ENCODE measurements at regions not wholly inside any gene's neighbourhood (a gene's known extent, or its start where the extent isn't known, plus 50 kb on each side); places are given as distances from the start of the nearest gene placed in this dataset.
"Not testable (repeated sequence)": the region's sequence is repeated elsewhere in the genome, so short reads cannot be mapped to it uniquely, and the experiment has no call there.

DNA sequence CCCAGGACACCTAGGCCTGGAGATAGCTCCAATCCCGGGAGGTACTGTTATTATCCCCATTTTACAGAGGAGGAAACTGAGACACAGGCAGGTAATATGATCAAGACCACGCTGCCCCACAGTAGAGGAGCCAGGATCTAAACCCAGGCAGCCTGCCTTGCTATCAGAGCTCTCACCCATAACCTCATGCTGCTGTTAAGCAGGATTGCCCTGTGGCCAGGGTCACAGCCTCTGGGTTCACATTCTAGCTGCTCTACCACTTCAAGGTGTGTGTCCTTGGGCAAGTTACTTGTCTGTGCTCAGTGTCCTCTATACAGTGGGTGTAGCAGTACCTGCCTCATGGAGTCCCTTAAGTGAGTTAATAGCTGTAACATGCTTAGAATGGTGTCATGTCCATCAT, 1015.3 kb downstream of the KCNJ18 start:
- Mint-ChIP-seq H3K36me3 (ENCODE audit: low read depth) (no peaks in the 10 kb centered on the region), H3K4me1 (ENCODE audit: low read depth) (no peaks in the 10 kb centered on the region), H3K4me3 (no peak overlapping the region), H3K27ac (no peak overlapping the region), H3K9me3 (peaks cover 19% of the 10 kb centered on the region), H3K27me3 (ENCODE audit: insufficient read depth) (no peaks in the 10 kb centered on the region; the same call in 1 of the 2 replicates)
- no peak for DNase-seq
- TF ChIP-seq, protein P1, sequence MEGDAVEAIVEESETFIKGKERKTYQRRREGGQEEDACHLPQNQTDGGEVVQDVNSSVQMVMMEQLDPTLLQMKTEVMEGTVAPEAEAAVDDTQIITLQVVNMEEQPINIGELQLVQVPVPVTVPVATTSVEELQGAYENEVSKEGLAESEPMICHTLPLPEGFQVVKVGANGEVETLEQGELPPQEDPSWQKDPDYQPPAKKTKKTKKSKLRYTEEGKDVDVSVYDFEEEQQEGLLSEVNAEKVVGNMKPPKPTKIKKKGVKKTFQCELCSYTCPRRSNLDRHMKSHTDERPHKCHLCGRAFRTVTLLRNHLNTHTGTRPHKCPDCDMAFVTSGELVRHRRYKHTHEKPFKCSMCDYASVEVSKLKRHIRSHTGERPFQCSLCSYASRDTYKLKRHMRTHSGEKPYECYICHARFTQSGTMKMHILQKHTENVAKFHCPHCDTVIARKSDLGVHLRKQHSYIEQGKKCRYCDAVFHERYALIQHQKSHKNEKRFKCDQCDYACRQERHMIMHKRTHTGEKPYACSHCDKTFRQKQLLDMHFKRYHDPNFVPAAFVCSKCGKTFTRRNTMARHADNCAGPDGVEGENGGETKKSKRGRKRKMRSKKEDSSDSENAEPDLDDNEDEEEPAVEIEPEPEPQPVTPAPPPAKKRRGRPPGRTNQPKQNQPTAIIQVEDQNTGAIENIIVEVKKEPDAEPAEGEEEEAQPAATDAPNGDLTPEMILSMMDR (IDR thresholded peaks at IDR 0.05) = no peak

DNA sequence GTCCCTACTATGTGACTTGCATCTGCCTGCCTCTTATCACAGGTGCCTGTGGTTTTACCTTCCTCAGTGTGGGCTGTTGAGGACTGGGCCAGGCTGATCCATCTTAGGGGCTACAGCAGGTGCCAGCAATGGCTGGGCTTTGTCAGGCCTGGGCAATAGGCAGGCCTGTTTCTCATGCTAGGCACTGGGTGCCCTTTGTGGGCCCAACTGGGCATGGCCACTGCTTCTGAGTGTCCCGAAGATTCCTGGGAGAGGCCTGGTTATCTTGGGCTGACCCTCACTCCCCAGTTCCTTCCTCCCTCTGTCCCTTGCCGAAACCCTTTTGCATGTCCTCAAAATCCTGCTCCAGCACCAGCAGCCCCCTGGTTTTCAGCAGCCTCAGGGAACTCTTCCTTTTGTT, 1024.9 kb downstream of the KCNJ18 start:
- no peak for DNase-seq
- Mint-ChIP-seq H3K27ac (no peak overlapping the region), H3K27me3 (ENCODE audit: insufficient read depth) (no peaks in the 10 kb centered on the region), H3K4me3 (no peak overlapping the region), H3K9me3 (peaks cover 46% of the 10 kb centered on the region), H3K36me3 (ENCODE audit: low read depth) (peaks cover 6% of the 10 kb centered on the region), H3K4me1 (ENCODE audit: low read depth) (no peaks in the 10 kb centered on the region)
- TF ChIP-seq, protein P1 (IDR thresholded peaks at IDR 0.05) = no peak

DNA sequence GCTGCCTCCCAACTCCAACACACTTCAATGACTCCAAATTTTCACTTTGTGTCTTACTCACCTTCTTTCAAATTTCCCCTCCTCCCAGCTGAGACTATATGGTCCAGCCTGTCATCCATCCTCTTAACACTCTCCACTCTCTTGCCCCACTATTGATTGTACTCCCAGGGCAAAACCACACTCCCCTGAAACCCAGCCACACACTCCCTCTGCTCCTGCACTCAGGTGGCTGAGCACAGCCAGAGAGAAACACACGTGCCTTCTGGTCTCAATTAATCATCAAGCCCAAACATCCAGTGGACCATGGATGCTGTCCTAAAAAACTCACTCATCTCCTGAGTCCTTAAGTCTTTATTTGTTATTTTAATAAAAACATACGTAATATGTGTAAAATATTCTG, 1026.4 kb downstream of the KCNJ18 start:
- Mint-ChIP-seq H3K9me3 (peaks cover 51% of the 10 kb centered on the region), H3K4me1 (ENCODE audit: low read depth) (no peaks in the 10 kb centered on the region), H3K36me3 (ENCODE audit: low read depth) (peaks cover 6% of the 10 kb centered on the region), H3K4me3 (no peak overlapping the region), H3K27ac (no peak overlapping the region), H3K27me3 (ENCODE audit: insufficient read depth) (no peaks in the 10 kb centered on the region)
- TF ChIP-seq, protein P1 (IDR thresholded peaks at IDR 0.05) = no peak
- no peak for DNase-seq

DNA sequence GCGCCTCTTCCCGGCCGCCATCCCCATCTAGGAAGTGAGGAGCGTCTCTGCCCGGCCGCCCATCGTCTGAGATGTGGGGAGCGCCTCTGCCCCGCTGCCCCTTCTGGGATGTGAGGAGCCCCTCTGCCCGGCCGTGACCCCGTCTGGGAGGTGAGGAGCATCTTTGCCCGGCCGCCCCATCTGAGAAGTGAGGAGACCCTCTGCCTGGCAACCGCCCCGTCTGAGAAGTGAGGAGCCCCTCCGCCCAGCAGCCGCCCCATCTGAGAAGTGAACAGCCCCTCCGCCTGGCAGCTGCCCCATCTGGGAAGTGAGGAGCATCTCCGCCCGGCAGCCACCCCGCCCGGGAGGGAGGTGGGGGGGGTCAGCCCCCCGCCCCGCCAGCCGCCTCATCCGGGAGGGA, 1048.7 kb downstream of the KCNJ18 start:
- H3K36me3 Mint-ChIP-seq (ENCODE audit: low read depth) = peaks cover 34% of the 10 kb centered on the region
- DNase-seq; H3K4me1 Mint-ChIP-seq (ENCODE audit: low read depth); H3K27ac Mint-ChIP-seq; H3K4me3 Mint-ChIP-seq; H3K27me3 Mint-ChIP-seq (ENCODE audit: insufficient read depth): not testable (repeated sequence)
- H3K9me3 Mint-ChIP-seq = peaks cover 69% of the 10 kb centered on the region

All from HFFc6 (cell line).